WTC11 (cell line): ENCODE measurements at regions not wholly inside any gene's neighbourhood (a gene's known extent, or its start where the extent isn't known, plus 50 kb on each side); places are given as distances from the start of the nearest gene placed in this dataset.

Source experiments
- ATAC-seq: fragments of 200-7000 bp; cut with Tn5 transposase; 2 replicates; pipeline ENCODE4 v1.10.0; 2021; ENCODE audit warnings: mild to moderate bottlenecking, moderate library complexity
- CTCF ChIA-PET: fragments of 300-600 bp; sonication (Branson Sonifier 250); formaldehyde crosslinking; loops from one replicate; lab custom pipeline; 2021; ENCODE audit warnings: antibody characterized with exemption; lab: Charles Lee
- POLR2A ChIA-PET: fragments of 350-600 bp; sonication (Branson Sonifier 250); formaldehyde crosslinking; loops from one replicate; lab custom pipeline; 2021; ENCODE audit warnings: antibody characterized with exemption; lab: Charles Lee
- DNase-seq: peaks from one replicate; pipeline ENCODE4 v3.0.0; 2021; ENCODE audit warnings: low spot score
- H3K27ac Mint-ChIP-seq: 2 replicates; pipeline ENCODE4 v1.8.0; 2021; ENCODE audit warnings: mixed read lengths
- H3K27me3 Mint-ChIP-seq: 2 replicates; pipeline ENCODE4 v1.8.0; 2021; ENCODE audit warnings: low read depth, mild to moderate bottlenecking, moderate library complexity, mixed read lengths
- H3K36me3 Mint-ChIP-seq: 2 replicates; pipeline ENCODE4 v1.8.0; 2021; ENCODE audit warnings: mixed read lengths
- H3K4me1 Mint-ChIP-seq: 2 replicates; pipeline ENCODE4 v1.8.0; 2022; ENCODE audit warnings: mixed read lengths
- H3K4me3 Mint-ChIP-seq: 2 replicates; pipeline ENCODE4 v1.8.0; 2021; ENCODE audit warnings: mild to moderate bottlenecking, moderate library complexity, mixed read lengths
- H3K9me3 Mint-ChIP-seq: 2 replicates; pipeline ENCODE4 v1.8.0; 2021; ENCODE audit warnings: mixed read lengths
- ESRRA ChIP-seq: sonication (generic); formaldehyde crosslinking; IDR thresholded peaks from 2 replicates; pipeline ENCODE4 v1.8.1; 2022; ENCODE audit warnings: mild to moderate bottlenecking, missing genetic modification reagents, borderline replicate concordance
- GTF2I ChIP-seq: fragments of 250-450 bp; sonication (Bioruptor Pico); conservative IDR thresholded peaks from 2 replicates; pipeline ENCODE4 v1.4.0; 2021; ENCODE audit warnings: mild to moderate bottlenecking
- HMGA2 ChIP-seq: fragments of 250-450 bp; sonication (Bioruptor Pico); IDR thresholded peaks from 2 replicates; pipeline ENCODE4 v1.4.0; 2021; ENCODE audit warnings: mild to moderate bottlenecking, moderate library complexity
- MXD4 ChIP-seq: fragments of 250-450 bp; sonication (Bioruptor Pico); IDR thresholded peaks from 2 replicates; pipeline ENCODE4 v1.8.0; 2021; ENCODE audit warnings: mild to moderate bottlenecking, moderate library complexity, borderline replicate concordance
- RELA ChIP-seq: sonication (generic); formaldehyde crosslinking; IDR thresholded peaks from 2 replicates; pipeline ENCODE4 v1.8.1; 2022; ENCODE audit warnings: missing genetic modification reagents, mild to moderate bottlenecking, borderline replicate concordance
- SMAD3 ChIP-seq: sonication (generic); formaldehyde crosslinking; IDR thresholded peaks from 2 replicates; pipeline ENCODE4 v1.8.0; 2022; ENCODE audit warnings: missing genetic modification reagents, mild to moderate bottlenecking, borderline replicate concordance
- SMAD4 ChIP-seq: sonication (generic); formaldehyde crosslinking; IDR thresholded peaks from 2 replicates; pipeline ENCODE4 v1.8.0; 2022; ENCODE audit warnings: mild to moderate bottlenecking, missing genetic modification reagents
- SOX15 ChIP-seq: fragments of 250-450 bp; sonication (Bioruptor Pico); IDR thresholded peaks from 2 replicates; pipeline ENCODE4 v1.9.0; 2021; ENCODE audit warnings: mild to moderate bottlenecking
- SP1 ChIP-seq: sonication (generic); formaldehyde crosslinking; conservative IDR thresholded peaks from 2 replicates; pipeline ENCODE4 v1.8.1; 2022; ENCODE audit warnings: missing genetic modification reagents
- TEAD1 ChIP-seq: sonication (generic); formaldehyde crosslinking; IDR thresholded peaks from 2 replicates; pipeline ENCODE4 v1.8.0; 2022; ENCODE audit warnings: mild to moderate bottlenecking, missing genetic modification reagents
- ZBTB21 ChIP-seq: sonication (generic); formaldehyde crosslinking; IDR thresholded peaks from 2 replicates; pipeline ENCODE4 v1.8.1; 2023; ENCODE audit warnings: mild to moderate bottlenecking, missing genetic modification reagents, borderline replicate concordance
- ZNF121 ChIP-seq: sonication (generic); formaldehyde crosslinking; IDR thresholded peaks from 2 replicates; pipeline ENCODE4 v1.8.0; 2023; ENCODE audit warnings: missing genetic modification reagents
- ZNF219 ChIP-seq: sonication (generic); formaldehyde crosslinking; IDR thresholded peaks from 2 replicates; pipeline ENCODE4 v1.8.0; 2023; ENCODE audit warnings: missing genetic modification reagents, mild to moderate bottlenecking, borderline replicate concordance
- TF ChIP-seq, protein P1 (sequence below): sonication (generic); formaldehyde crosslinking; IDR thresholded peaks from 2 replicates; pipeline ENCODE4 v1.8.1; 2022; ENCODE audit warnings: mild to moderate bottlenecking, missing genetic modification reagents, moderate library complexity, borderline replicate concordance
- TF ChIP-seq, protein P2 (sequence below): fragments of 250-450 bp; sonication (Bioruptor Pico); IDR thresholded peaks from 2 replicates; pipeline ENCODE4 v1.8.0; 2021; ENCODE audit warnings: mild to moderate bottlenecking
- TF ChIP-seq, protein P3 (sequence below): sonication (generic); formaldehyde crosslinking; IDR thresholded peaks from 2 replicates; pipeline ENCODE4 v1.8.0; 2023; ENCODE audit warnings: missing genetic modification reagents, mild to moderate bottlenecking, borderline replicate concordance
- TF ChIP-seq, protein P4 (sequence below): fragments of 250-450 bp; sonication (Bioruptor Pico); IDR thresholded peaks from 2 replicates; pipeline ENCODE4 v1.9.0; 2021; ENCODE audit warnings: mild to moderate bottlenecking, borderline replicate concordance
- TF ChIP-seq, protein P5 (sequence below): fragments of 250-450 bp; sonication (Bioruptor Pico); IDR thresholded peaks from 2 replicates; pipeline ENCODE4 v1.9.0; 2021; ENCODE audit warnings: mild to moderate bottlenecking

DNA sequence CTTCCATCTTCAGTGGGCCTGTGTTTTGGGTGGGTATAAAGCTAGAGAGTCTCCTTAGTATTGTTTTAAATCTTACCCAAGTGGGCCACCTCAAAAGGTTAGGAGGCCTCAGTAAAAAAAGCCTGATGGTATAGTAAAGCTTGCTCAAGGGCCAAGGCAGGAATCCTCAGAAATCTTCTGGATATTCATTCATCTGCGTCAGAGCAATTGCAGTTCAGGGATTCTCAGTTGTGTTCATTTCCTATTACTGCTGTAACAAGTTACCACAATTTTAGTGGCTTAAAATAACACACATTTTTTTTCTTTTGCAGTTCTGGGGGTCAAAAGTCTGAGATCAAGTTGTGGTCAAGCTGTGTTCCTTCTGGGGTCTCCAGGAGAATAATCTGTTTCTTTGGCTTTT, 985.5 kb downstream of the TLE4 start:
- Mint-ChIP-seq H3K4me3 (no peak overlapping the region), H3K27ac (no peak overlapping the region), H3K36me3 (no peaks in the 10 kb centered on the region), H3K4me1 (no peaks in the 10 kb centered on the region), H3K27me3 (no peaks in the 10 kb centered on the region; the same call in 1 of the 2 replicates), H3K9me3 (no peaks in the 10 kb centered on the region)
- TF ChIP-seq ZNF121 (no peak), TEAD1 (CRISPR knock-in tag) (no peak), SP1 (CRISPR knock-in tag) (no peak), RELA (CRISPR knock-in tag) (no peak), MXD4 (no peak), ESRRA (CRISPR knock-in tag) (no peak), SMAD4 (no peak), GTF2I (CRISPR knock-in tag) (no peak), SOX15 (CRISPR knock-in tag) (no peak), HMGA2 (CRISPR knock-in tag) (no peak), ZNF219 (CRISPR knock-in tag) (no peak), SMAD3 (CRISPR knock-in tag) (no peak), ZBTB21 (no peak)
- TF ChIP-seq, protein P1, sequence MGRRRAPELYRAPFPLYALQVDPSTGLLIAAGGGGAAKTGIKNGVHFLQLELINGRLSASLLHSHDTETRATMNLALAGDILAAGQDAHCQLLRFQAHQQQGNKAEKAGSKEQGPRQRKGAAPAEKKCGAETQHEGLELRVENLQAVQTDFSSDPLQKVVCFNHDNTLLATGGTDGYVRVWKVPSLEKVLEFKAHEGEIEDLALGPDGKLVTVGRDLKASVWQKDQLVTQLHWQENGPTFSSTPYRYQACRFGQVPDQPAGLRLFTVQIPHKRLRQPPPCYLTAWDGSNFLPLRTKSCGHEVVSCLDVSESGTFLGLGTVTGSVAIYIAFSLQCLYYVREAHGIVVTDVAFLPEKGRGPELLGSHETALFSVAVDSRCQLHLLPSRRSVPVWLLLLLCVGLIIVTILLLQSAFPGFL (CRISPR knock-in tag): no peak
- TF ChIP-seq, protein P2, sequence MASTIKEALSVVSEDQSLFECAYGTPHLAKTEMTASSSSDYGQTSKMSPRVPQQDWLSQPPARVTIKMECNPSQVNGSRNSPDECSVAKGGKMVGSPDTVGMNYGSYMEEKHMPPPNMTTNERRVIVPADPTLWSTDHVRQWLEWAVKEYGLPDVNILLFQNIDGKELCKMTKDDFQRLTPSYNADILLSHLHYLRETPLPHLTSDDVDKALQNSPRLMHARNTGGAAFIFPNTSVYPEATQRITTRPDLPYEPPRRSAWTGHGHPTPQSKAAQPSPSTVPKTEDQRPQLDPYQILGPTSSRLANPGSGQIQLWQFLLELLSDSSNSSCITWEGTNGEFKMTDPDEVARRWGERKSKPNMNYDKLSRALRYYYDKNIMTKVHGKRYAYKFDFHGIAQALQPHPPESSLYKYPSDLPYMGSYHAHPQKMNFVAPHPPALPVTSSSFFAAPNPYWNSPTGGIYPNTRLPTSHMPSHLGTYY: no peak
- TF ChIP-seq, protein P3, sequence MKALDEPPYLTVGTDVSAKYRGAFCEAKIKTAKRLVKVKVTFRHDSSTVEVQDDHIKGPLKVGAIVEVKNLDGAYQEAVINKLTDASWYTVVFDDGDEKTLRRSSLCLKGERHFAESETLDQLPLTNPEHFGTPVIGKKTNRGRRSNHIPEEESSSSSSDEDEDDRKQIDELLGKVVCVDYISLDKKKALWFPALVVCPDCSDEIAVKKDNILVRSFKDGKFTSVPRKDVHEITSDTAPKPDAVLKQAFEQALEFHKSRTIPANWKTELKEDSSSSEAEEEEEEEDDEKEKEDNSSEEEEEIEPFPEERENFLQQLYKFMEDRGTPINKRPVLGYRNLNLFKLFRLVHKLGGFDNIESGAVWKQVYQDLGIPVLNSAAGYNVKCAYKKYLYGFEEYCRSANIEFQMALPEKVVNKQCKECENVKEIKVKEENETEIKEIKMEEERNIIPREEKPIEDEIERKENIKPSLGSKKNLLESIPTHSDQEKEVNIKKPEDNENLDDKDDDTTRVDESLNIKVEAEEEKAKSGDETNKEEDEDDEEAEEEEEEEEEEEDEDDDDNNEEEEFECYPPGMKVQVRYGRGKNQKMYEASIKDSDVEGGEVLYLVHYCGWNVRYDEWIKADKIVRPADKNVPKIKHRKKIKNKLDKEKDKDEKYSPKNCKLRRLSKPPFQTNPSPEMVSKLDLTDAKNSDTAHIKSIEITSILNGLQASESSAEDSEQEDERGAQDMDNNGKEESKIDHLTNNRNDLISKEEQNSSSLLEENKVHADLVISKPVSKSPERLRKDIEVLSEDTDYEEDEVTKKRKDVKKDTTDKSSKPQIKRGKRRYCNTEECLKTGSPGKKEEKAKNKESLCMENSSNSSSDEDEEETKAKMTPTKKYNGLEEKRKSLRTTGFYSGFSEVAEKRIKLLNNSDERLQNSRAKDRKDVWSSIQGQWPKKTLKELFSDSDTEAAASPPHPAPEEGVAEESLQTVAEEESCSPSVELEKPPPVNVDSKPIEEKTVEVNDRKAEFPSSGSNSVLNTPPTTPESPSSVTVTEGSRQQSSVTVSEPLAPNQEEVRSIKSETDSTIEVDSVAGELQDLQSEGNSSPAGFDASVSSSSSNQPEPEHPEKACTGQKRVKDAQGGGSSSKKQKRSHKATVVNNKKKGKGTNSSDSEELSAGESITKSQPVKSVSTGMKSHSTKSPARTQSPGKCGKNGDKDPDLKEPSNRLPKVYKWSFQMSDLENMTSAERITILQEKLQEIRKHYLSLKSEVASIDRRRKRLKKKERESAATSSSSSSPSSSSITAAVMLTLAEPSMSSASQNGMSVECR: no peak
- TF ChIP-seq, protein P4, sequence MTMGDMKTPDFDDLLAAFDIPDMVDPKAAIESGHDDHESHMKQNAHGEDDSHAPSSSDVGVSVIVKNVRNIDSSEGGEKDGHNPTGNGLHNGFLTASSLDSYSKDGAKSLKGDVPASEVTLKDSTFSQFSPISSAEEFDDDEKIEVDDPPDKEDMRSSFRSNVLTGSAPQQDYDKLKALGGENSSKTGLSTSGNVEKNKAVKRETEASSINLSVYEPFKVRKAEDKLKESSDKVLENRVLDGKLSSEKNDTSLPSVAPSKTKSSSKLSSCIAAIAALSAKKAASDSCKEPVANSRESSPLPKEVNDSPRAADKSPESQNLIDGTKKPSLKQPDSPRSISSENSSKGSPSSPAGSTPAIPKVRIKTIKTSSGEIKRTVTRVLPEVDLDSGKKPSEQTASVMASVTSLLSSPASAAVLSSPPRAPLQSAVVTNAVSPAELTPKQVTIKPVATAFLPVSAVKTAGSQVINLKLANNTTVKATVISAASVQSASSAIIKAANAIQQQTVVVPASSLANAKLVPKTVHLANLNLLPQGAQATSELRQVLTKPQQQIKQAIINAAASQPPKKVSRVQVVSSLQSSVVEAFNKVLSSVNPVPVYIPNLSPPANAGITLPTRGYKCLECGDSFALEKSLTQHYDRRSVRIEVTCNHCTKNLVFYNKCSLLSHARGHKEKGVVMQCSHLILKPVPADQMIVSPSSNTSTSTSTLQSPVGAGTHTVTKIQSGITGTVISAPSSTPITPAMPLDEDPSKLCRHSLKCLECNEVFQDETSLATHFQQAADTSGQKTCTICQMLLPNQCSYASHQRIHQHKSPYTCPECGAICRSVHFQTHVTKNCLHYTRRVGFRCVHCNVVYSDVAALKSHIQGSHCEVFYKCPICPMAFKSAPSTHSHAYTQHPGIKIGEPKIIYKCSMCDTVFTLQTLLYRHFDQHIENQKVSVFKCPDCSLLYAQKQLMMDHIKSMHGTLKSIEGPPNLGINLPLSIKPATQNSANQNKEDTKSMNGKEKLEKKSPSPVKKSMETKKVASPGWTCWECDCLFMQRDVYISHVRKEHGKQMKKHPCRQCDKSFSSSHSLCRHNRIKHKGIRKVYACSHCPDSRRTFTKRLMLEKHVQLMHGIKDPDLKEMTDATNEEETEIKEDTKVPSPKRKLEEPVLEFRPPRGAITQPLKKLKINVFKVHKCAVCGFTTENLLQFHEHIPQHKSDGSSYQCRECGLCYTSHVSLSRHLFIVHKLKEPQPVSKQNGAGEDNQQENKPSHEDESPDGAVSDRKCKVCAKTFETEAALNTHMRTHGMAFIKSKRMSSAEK (CRISPR knock-in tag): no peak
- TF ChIP-seq, protein P5, sequence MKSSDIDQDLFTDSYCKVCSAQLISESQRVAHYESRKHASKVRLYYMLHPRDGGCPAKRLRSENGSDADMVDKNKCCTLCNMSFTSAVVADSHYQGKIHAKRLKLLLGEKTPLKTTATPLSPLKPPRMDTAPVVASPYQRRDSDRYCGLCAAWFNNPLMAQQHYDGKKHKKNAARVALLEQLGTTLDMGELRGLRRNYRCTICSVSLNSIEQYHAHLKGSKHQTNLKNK (CRISPR knock-in tag): no peak
- DNase-seq: no peak
- POLR2A ChIA-PET: no interaction called here
- CTCF ChIA-PET: no interaction called here
- no peak for ATAC-seq
